H9 (cell line): ENCODE measurements at regions not wholly inside any gene's neighbourhood (a gene's known extent, or its start where the extent isn't known, plus 50 kb on each side); places are given as distances from the start of the nearest gene placed in this dataset.

Experiments used
- DNase-seq: peaks from one replicate; pipeline ENCODE4 v3.0.0-alpha.2; 2017
- H2AFZ ChIP-seq: one replicate; pipeline ENCODE4 v1.6.1; 2013; ENCODE audit warnings: mild to moderate bottlenecking, low read length, control low read depth, moderate library complexity
- H2AK5ac ChIP-seq: 2 replicates; pipeline ENCODE4 v1.6.1; 2013; ENCODE audit warnings: low read length, control low read depth, mixed read lengths; ENCODE audit not compliant: insufficient read length
- H2BK120ac ChIP-seq: one replicate; pipeline ENCODE4 v1.6.1; 2013; ENCODE audit warnings: low read depth, mild to moderate bottlenecking, low read length, control low read depth, inconsistent platforms; ENCODE audit not compliant: poor library complexity, severe bottlenecking
- H2BK12ac ChIP-seq: 2 replicates; pipeline ENCODE4 v1.6.1; 2013; ENCODE audit warnings: low read length, control low read depth, mixed read lengths, low read depth; ENCODE audit not compliant: insufficient read length
- H2BK15ac ChIP-seq: 2 replicates; pipeline ENCODE4 v1.6.1; 2013; ENCODE audit warnings: low read depth, low read length, control low read depth
- H2BK20ac ChIP-seq: one replicate; pipeline ENCODE4 v1.6.1; 2013; ENCODE audit warnings: low read depth, mild to moderate bottlenecking, low read length, control low read depth, inconsistent platforms; ENCODE audit not compliant: poor library complexity, severe bottlenecking
- H2BK5ac ChIP-seq: 2 replicates; pipeline ENCODE4 v1.6.1; 2013; ENCODE audit warnings: low read length, control low read depth, mixed read lengths; ENCODE audit not compliant: insufficient read length
- H3K14ac ChIP-seq: 2 replicates; pipeline ENCODE4 v1.6.1; 2013; ENCODE audit warnings: low read length, control low read depth; ENCODE audit not compliant: insufficient read depth
- H3K18ac ChIP-seq: 2 replicates; pipeline ENCODE4 v1.6.1; 2013; ENCODE audit warnings: low read depth, mild to moderate bottlenecking, mixed read lengths, low read length, control low read depth; ENCODE audit not compliant: insufficient read length
- H3K23ac ChIP-seq: 2 replicates; pipeline ENCODE4 v1.6.1; 2013; ENCODE audit warnings: low read length, control low read depth, mixed read lengths, low read depth; ENCODE audit not compliant: insufficient read length
- H3K23me2 ChIP-seq: 2 replicates; pipeline ENCODE4 v1.6.1; 2013; ENCODE audit warnings: low read depth, mild to moderate bottlenecking, mixed read lengths, low read length, control low read depth; ENCODE audit not compliant: insufficient read length, poor library complexity, severe bottlenecking
- H3K27ac ChIP-seq: 2 replicates; pipeline ENCODE4 v1.5.1; 2013; ENCODE audit warnings: low read length, control low read depth, mixed read lengths, low read depth; ENCODE audit not compliant: insufficient read length
- H3K27me3 ChIP-seq: 2 replicates; pipeline ENCODE4 v1.6.1; 2013; ENCODE audit warnings: low read length, control low read depth, inconsistent platforms; ENCODE audit not compliant: insufficient read depth
- H3K4ac ChIP-seq: 2 replicates; pipeline ENCODE4 v1.6.1; 2013; ENCODE audit warnings: low read depth, mild to moderate bottlenecking, control low read depth, inconsistent platforms, low read length, moderate library complexity
- H3K4me1 ChIP-seq: 2 replicates; pipeline ENCODE4 v1.6.1; 2013; ENCODE audit warnings: low read length, control low read depth, inconsistent platforms; ENCODE audit not compliant: insufficient read depth
- H3K4me2 ChIP-seq: 2 replicates; pipeline ENCODE4 v1.6.1; 2013; ENCODE audit warnings: low read length, control low read depth, mixed read lengths; ENCODE audit not compliant: insufficient read length, insufficient read depth
- H3K56ac ChIP-seq: 2 replicates; pipeline ENCODE4 v1.6.1; 2013; ENCODE audit warnings: low read depth, mild to moderate bottlenecking, mixed read lengths, low read length, control low read depth; ENCODE audit not compliant: insufficient read length
- H3K79me1 ChIP-seq: 2 replicates; pipeline ENCODE4 v1.6.1; 2013; ENCODE audit warnings: low read depth, mild to moderate bottlenecking, moderate library complexity, low read length, control low read depth, inconsistent platforms; ENCODE audit not compliant: insufficient read depth, poor library complexity, severe bottlenecking
- H3K79me2 ChIP-seq: 2 replicates; pipeline ENCODE4 v1.6.1; 2013; ENCODE audit warnings: low read length, control low read depth, inconsistent platforms; ENCODE audit not compliant: insufficient read depth
- H3K9ac ChIP-seq: 2 replicates; pipeline ENCODE4 v1.6.1; 2013; ENCODE audit warnings: low read length, control low read depth, mixed read lengths; ENCODE audit not compliant: insufficient read length; ENCODE audit errors: extremely low read depth
- H3K9me3 ChIP-seq: one replicate; pipeline ENCODE4 v1.6.1; 2013; ENCODE audit warnings: low read depth, low read length, inconsistent platforms; ENCODE audit not compliant: control insufficient read depth
- H3T11ph ChIP-seq: one replicate; pipeline ENCODE4 v1.6.1; 2013; ENCODE audit warnings: mild to moderate bottlenecking, low read length, control low read depth, inconsistent platforms
- H4K20me1 ChIP-seq: one replicate; pipeline ENCODE4 v1.6.1; 2013; ENCODE audit not compliant: control insufficient read depth, insufficient read length, insufficient read depth
- H4K5ac ChIP-seq: 2 replicates; pipeline ENCODE4 v1.6.1; 2013; ENCODE audit warnings: low read depth, mild to moderate bottlenecking, mixed read lengths, low read length, control low read depth; ENCODE audit not compliant: insufficient read length
- H4K8ac ChIP-seq: replicated peaks from 2 replicates; pipeline ENCODE4 v1.6.1; 2013; ENCODE audit warnings: low read length, control low read depth, mixed read lengths, low read depth; ENCODE audit not compliant: insufficient read length
- H4K91ac ChIP-seq: 2 replicates; pipeline ENCODE4 v1.6.1; 2013; ENCODE audit warnings: low read depth, mild to moderate bottlenecking, moderate library complexity, mixed read lengths, low read length, control low read depth; ENCODE audit not compliant: insufficient read length
- H3K27ac Mint-ChIP-seq, 3 experiments: 2 replicates in 2 of 3; 3 replicates in 1 of 3; pipeline ENCODE4 v1.8.0; 2020 to 2021; ENCODE audit warnings: mixed read lengths in 3 of 3, mild to moderate bottlenecking in 1 of 3, moderate library complexity in 1 of 3
- H3K27me3 Mint-ChIP-seq: 2 replicates; pipeline ENCODE4 v1.8.0; 2021; ENCODE audit warnings: low read depth, mild to moderate bottlenecking, moderate library complexity, mixed read lengths
- H3K36me3 Mint-ChIP-seq, 3 experiments: 2 replicates in 2 of 3; 3 replicates in 1 of 3; pipeline ENCODE4 v1.8.0; 2020 to 2021; ENCODE audit warnings: low read depth in 3 of 3, mixed read lengths in 3 of 3; ENCODE audit not compliant: insufficient read depth in 1 of 3
- H3K4me1 Mint-ChIP-seq, 2 experiments: 2 replicates each; pipeline ENCODE4 v1.8.0; 2020; ENCODE audit warnings: mixed read lengths in 2 of 2
- H3K4me3 Mint-ChIP-seq, 2 experiments: 2 replicates in 1 of 2; 3 replicates in 1 of 2; pipeline ENCODE4 v1.8.0; 2020 to 2021; ENCODE audit warnings: mild to moderate bottlenecking in 2 of 2, mixed read lengths in 2 of 2, moderate library complexity in 1 of 2
- H3K9me3 Mint-ChIP-seq, 2 experiments: 2 replicates in 1 of 2; 3 replicates in 1 of 2; pipeline ENCODE4 v1.8.0; 2020; ENCODE audit warnings: mild to moderate bottlenecking in 2 of 2, mixed read lengths in 2 of 2, moderate library complexity in 1 of 2
- WGBS: extraction: QIAGEN DNeasy Blood & Tissue Kit; methylation state at CpG from one replicate; pipeline ENCODE4 v1.1.7; 2013; ENCODE audit warnings: missing lambda C conversion rate, low lambda C conversion rate, mixed read lengths; ENCODE audit not compliant: insufficient read length; ENCODE audit errors: extremely low coverage; 5-methylcytosine and 5-hydroxymethylcytosine counted together
- TF ChIP-seq, protein P1 (sequence below): fragments of 200-600 bp; sonication (generic); conservative IDR thresholded peaks from 3 replicates; pipeline ENCODE4 v1.8.0; 2021; ENCODE audit warnings: antibody characterized with exemption, mild to moderate bottlenecking

- Histone ChIP-seq H4K5ac (no peak overlapping the region), H3K4me2 (no peak overlapping the region), H4K8ac (no peak overlapping the region), H3K56ac (no peak overlapping the region), H3K4ac (no peak overlapping the region), H3K79me2 (no peaks in the 10 kb centered on the region), H3K79me1 (no peaks in the 10 kb centered on the region), H3K9me3 (no peaks in the 10 kb centered on the region), H4K20me1 (no peaks in the 10 kb centered on the region), H2AFZ (no peak overlapping the region), H2BK120ac (no peak overlapping the region), H2AK5ac (no peak overlapping the region), H3T11ph (no peak overlapping the region), H3K27ac (no peak overlapping the region), H4K91ac (no peak overlapping the region), H3K27me3 (no peaks in the 10 kb centered on the region), H3K9ac (no peak overlapping the region), H3K23ac (no peak overlapping the region), H2BK5ac (no peak overlapping the region), H2BK15ac (no peak overlapping the region), H3K14ac (no peak overlapping the region), H2BK12ac (no peak overlapping the region), H3K18ac (no peak overlapping the region), H2BK20ac (no peak overlapping the region), H3K4me1 (no peaks in the 10 kb centered on the region), H3K23me2 (no peaks in the 10 kb centered on the region)
- H3K27me3 Mint-ChIP-seq = no peaks in the 10 kb centered on the region
- WGBS = no CpG with 5 or more reads among the region's 2 CpGs
- TF ChIP-seq, protein P1, sequence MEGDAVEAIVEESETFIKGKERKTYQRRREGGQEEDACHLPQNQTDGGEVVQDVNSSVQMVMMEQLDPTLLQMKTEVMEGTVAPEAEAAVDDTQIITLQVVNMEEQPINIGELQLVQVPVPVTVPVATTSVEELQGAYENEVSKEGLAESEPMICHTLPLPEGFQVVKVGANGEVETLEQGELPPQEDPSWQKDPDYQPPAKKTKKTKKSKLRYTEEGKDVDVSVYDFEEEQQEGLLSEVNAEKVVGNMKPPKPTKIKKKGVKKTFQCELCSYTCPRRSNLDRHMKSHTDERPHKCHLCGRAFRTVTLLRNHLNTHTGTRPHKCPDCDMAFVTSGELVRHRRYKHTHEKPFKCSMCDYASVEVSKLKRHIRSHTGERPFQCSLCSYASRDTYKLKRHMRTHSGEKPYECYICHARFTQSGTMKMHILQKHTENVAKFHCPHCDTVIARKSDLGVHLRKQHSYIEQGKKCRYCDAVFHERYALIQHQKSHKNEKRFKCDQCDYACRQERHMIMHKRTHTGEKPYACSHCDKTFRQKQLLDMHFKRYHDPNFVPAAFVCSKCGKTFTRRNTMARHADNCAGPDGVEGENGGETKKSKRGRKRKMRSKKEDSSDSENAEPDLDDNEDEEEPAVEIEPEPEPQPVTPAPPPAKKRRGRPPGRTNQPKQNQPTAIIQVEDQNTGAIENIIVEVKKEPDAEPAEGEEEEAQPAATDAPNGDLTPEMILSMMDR = no peak
- H3K9me3 Mint-ChIP-seq = no peaks in the 10 kb centered on the region
- DNase-seq = no peak
- peaks cover 2 to 5% of the 10 kb centered on the region in 2 experiments for H3K4me1 Mint-ChIP-seq
- H3K4me3 Mint-ChIP-seq = no peak overlapping the region
- H3K36me3 Mint-ChIP-seq = no peaks in the 10 kb centered on the region; a peak in 1 of 7 replicates
- H3K27ac Mint-ChIP-seq = no peak overlapping the region
These were observed 224.8 kb upstream of the B3GALT2 start for GRCh38 chr1:193411215-193411614.
